ENCODE measurements at regions not wholly inside any gene's neighbourhood (a gene's known extent, or its start where the extent isn't known, plus 50 kb on each side); places are given as distances from the start of the nearest gene placed in this dataset.

- Histone ChIP-seq H3K36me3 (ENCODE audit: control insufficient read depth in 1 of 2, insufficient read depth in 2 of 2, low read length in 2 of 2) (no peaks in the 10 kb centered on the region), H3K9me3 (ENCODE audit: control insufficient read depth in 1 of 2, insufficient read depth in 1 of 2, low read depth in 1 of 2, low read length in 2 of 2) (no peaks in the 10 kb centered on the region; a peak in 1 of 4 replicates), H3K4me3 (replicated peaks in 1 of 2; ENCODE audit: low read depth in 1 of 2, low read length in 2 of 2) (no peak overlapping the region), H3K79me2 (ENCODE audit: insufficient read depth, low read length) (no peaks in the 10 kb centered on the region), H3K4me1 (ENCODE audit: control insufficient read depth in 1 of 2, insufficient read depth in 2 of 2, low read length in 2 of 2) (no peaks in the 10 kb centered on the region), H3K4me2 (ENCODE audit: low read length) (no peak overlapping the region), H3K9me2 (ENCODE audit: insufficient read depth) (no peaks in the 10 kb centered on the region), H3K27ac (ENCODE audit: low read depth, low read length) (no peak overlapping the region), H4K20me1 (ENCODE audit: insufficient read depth) (no peaks in the 10 kb centered on the region), H3K9ac (ENCODE audit: low read length) (no peak overlapping the region), H2AFZ (ENCODE audit: low read depth, low read length, poor library complexity, severe bottlenecking) (no peak overlapping the region), H3K27me3 (ENCODE audit: insufficient read depth, low read length) (no peaks in the 10 kb centered on the region)
- TF ChIP-seq ZFX (IDR thresholded peaks at IDR 0.05) (no peak), TCF7L2 (IDR thresholded peaks at IDR 0.05; ENCODE audit: borderline replicate concordance, extremely low read depth, insufficient read depth, insufficient read length) (no peak), EZH2phosphoT487 (IDR thresholded peaks at IDR 0.05; ENCODE audit: borderline replicate concordance) (no peak), EZH2 (IDR thresholded peaks at IDR 0.05) (no peak), ZNF274 (IDR thresholded peaks at IDR 0.05; ENCODE audit: low read depth, low read length) (no peak), SP1 (IDR thresholded peaks at IDR 0.05; ENCODE audit: low read depth) (no peak), ATF3 (IDR thresholded peaks at IDR 0.05) (no peak), POLR2AphosphoS5 (IDR thresholded peaks at IDR 0.05; ENCODE audit: low read depth, low read length) (no peak), ZBTB33 (IDR thresholded peaks at IDR 0.05; ENCODE audit: extremely low read depth, insufficient replicate concordance, low read length) (no peak), SRF (IDR thresholded peaks at IDR 0.05; ENCODE audit: low read depth) (no peak), CBX3 (IDR thresholded peaks at IDR 0.05; ENCODE audit: low read depth) (no peak), FOSL1 (IDR thresholded peaks at IDR 0.05; ENCODE audit: low read depth) (no peak), REST (IDR thresholded peaks at IDR 0.05; ENCODE audit: low read depth) (no peak), CEBPB (IDR thresholded peaks at IDR 0.05; ENCODE audit: low read depth) (no peak), CTCF (IDR thresholded peaks at IDR 0.05 in 2 of 3, conservative IDR thresholded peaks at IDR 0.05 in 1 of 3; ENCODE audit: borderline replicate concordance in 1 of 3, insufficient read depth in 1 of 3, low read depth in 2 of 3, low read length in 2 of 3) (no peak), RAD21 (IDR thresholded peaks at IDR 0.05; ENCODE audit: low read depth) (no peak), SIN3A (IDR thresholded peaks at IDR 0.05; ENCODE audit: low read depth) (no peak), ELF1 (IDR thresholded peaks at IDR 0.05; ENCODE audit: borderline replicate concordance, low read depth) (no peak), POLR2A (IDR thresholded peaks at IDR 0.05; ENCODE audit: borderline replicate concordance, extremely low read depth, insufficient read depth, insufficient read length) (no peak)
- TF ChIP-seq, protein P1, sequence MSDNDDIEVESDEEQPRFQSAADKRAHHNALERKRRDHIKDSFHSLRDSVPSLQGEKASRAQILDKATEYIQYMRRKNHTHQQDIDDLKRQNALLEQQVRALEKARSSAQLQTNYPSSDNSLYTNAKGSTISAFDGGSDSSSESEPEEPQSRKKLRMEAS (IDR thresholded peaks at IDR 0.05): no peak
- ChIA-PET CTCF (no interaction called here), POLR2A (no interaction called here), RAD21 (ENCODE audit: low non-redundant PET in 1 of 2, low total read pairs in 2 of 2, uncharacterized antibody in 2 of 2, unreplicated experiment in 2 of 2) (no interaction called here)
- DNase-seq (ENCODE audit: low read depth, low spot score) (no peak), ATAC-seq (no peak)
- BruUV-seq (replicated peaks): no TSS peak
- intact Hi-C loops (cut with micrococcal nuclease): no loop called here
These were observed 299.4 kb upstream of the RORA start for GRCh38 chr15:61528581-61528910.
